SK-N-SH (cell line): ENCODE measurements at regions not wholly inside any gene's neighbourhood (a gene's known extent, or its start where the extent isn't known, plus 50 kb on each side); places are given as distances from the start of the nearest gene placed in this dataset.

Source experiments
- CTCF ChIA-PET: fragments of 300-600, 350-600 bp; formaldehyde crosslinking; extraction: SDS; loops from one replicate; lab custom pipeline; 2021; lab: Yijun Ruan, JAX
- POLR2A ChIA-PET: fragments of 350-600 bp; sonication (Branson Sonifier 250); formaldehyde crosslinking; extraction: SDS; loops from one replicate; lab custom pipeline; 2020; ENCODE audit warnings: antibody characterized with exemption, inconsistent platforms; lab: Yijun Ruan, JAX
- DNase-seq: peaks from one replicate; pipeline ENCODE4 v3.0.0; 2012
- H2AFZ ChIP-seq: fragments of 200-600 bp; sonication (generic); 2 replicates; pipeline ENCODE4 v1.8.1; 2016; ENCODE audit warnings: antibody characterized with exemption, mild to moderate bottlenecking, low read depth
- H3F3A ChIP-seq: fragments of 200-600 bp; sonication (generic); replicated peaks from 2 replicates; pipeline ENCODE3; 2016; ENCODE audit warnings: antibody characterized with exemption, mild to moderate bottlenecking; ENCODE audit not compliant: insufficient read depth
- H3K27ac ChIP-seq, 2 experiments: fragments of 200-500 bp in 1 of 2; fragments of 200-600 bp in 1 of 2; sonication (Bioruptor generic) in 1 of 2; sonication (generic), shearing (Covaris generic) in 1 of 2; 2 replicates each; pipeline versions ENCODE4 v1.5.1 to v1.6.1; 2014 to 2016; ENCODE audit warnings: low read depth in 2 of 2, inconsistent platforms in 1 of 2, low read length in 1 of 2, mild to moderate bottlenecking in 1 of 2, mixed read lengths in 1 of 2
- H3K27me3 ChIP-seq: fragments of 200-600 bp; sonication (generic), shearing (Covaris generic); 2 replicates; pipeline ENCODE4 v1.6.1; 2016; ENCODE audit warnings: mixed run types; ENCODE audit not compliant: insufficient read depth
- H3K36me3 ChIP-seq, 2 experiments: fragments of 200-500 bp in 1 of 2; fragments of 200-600 bp in 1 of 2; sonication (Bioruptor generic) in 1 of 2; sonication (generic) in 1 of 2; replicated peaks in 1 of 2; 2 replicates each; pipeline versions ENCODE3 to v1.5.1; 2014 to 2016; ENCODE audit warnings: low read length in 1 of 2, mild to moderate bottlenecking in 1 of 2; ENCODE audit not compliant: insufficient read depth in 2 of 2, control insufficient read depth in 1 of 2
- H3K4me1 ChIP-seq, 2 experiments: fragments of 200-500 bp in 1 of 2; fragments of 200-600 bp in 1 of 2; sonication (Bioruptor generic) in 1 of 2; sonication (generic), shearing (Covaris generic) in 1 of 2; 2 replicates each; pipeline versions ENCODE4 v1.5.1 to v1.6.1; 2014 to 2016; ENCODE audit warnings: low read depth in 1 of 2, low read length in 1 of 2, mixed run types in 1 of 2; ENCODE audit not compliant: insufficient read depth in 2 of 2, control insufficient read depth in 1 of 2
- H3K4me2 ChIP-seq: fragments of 200-600 bp; sonication (generic), shearing (Covaris generic); 2 replicates; pipeline ENCODE4 v1.6.1; 2017; ENCODE audit warnings: mixed run types
- H3K4me3 ChIP-seq, 2 experiments: fragments of 200-500 bp in 1 of 2; fragments of 200-600 bp in 1 of 2; sonication (Bioruptor generic) in 1 of 2; sonication (generic), shearing (Covaris generic) in 1 of 2; 2 replicates each; pipeline versions ENCODE4 v1.5.1 to v1.8.1; 2014 to 2016; ENCODE audit warnings: low read depth in 2 of 2, inconsistent platforms in 1 of 2, low read length in 1 of 2, mild to moderate bottlenecking in 1 of 2, mixed read lengths in 1 of 2, moderate library complexity in 1 of 2
- H3K79me2 ChIP-seq: fragments of 200-600 bp; sonication (generic); 2 replicates; pipeline ENCODE4 v1.8.1; 2017; ENCODE audit warnings: mild to moderate bottlenecking; ENCODE audit not compliant: insufficient read depth
- H3K9ac ChIP-seq: fragments of 200-600 bp; sonication (generic); 2 replicates; pipeline ENCODE4 v1.6.1; 2017; ENCODE audit warnings: mixed run types
- H3K9me2 ChIP-seq: fragments of 200-600 bp; sonication (generic); 2 replicates; pipeline ENCODE4 v1.6.1; 2017; ENCODE audit warnings: mixed run types
- H3K9me3 ChIP-seq: fragments of 200-600 bp; sonication (generic); 2 replicates; pipeline ENCODE4 v1.6.1; 2017; ENCODE audit warnings: mixed run types, mild to moderate bottlenecking, moderate library complexity
- H4K20me1 ChIP-seq: fragments of 200-600 bp; sonication (generic); 2 replicates; pipeline ENCODE4 v1.6.1; 2017; ENCODE audit warnings: mild to moderate bottlenecking, mixed run types; ENCODE audit not compliant: insufficient read depth
- CHD2 ChIP-seq: fragments of 150-350 bp; IDR thresholded peaks from 2 replicates; pipeline ENCODE4 v1.6.1; 2018; ENCODE audit warnings: low read length; ENCODE audit not compliant: partially characterized antibody
- EP300 ChIP-seq, 2 experiments: IDR thresholded peaks; 2 replicates each; pipeline versions ENCODE4 v1.4.0 to v1.6.1; 2012; ENCODE audit warnings: borderline replicate concordance in 1 of 2, low read depth in 1 of 2, low read length in 1 of 2
- FOXM1 ChIP-seq: IDR thresholded peaks from 2 replicates; pipeline ENCODE4 v1.4.0; 2012; ENCODE audit warnings: low read depth, mild to moderate bottlenecking
- GABPA ChIP-seq: IDR thresholded peaks from 2 replicates; pipeline ENCODE4 v1.4.0; 2012; ENCODE audit warnings: low read depth, mild to moderate bottlenecking
- JUND ChIP-seq: IDR thresholded peaks from 2 replicates; pipeline ENCODE4 v1.4.0; 2012
- MEF2A ChIP-seq: IDR thresholded peaks from 2 replicates; pipeline ENCODE4 v1.4.0; 2012; ENCODE audit warnings: low read depth, borderline replicate concordance
- RFX5 ChIP-seq: IDR thresholded peaks from 2 replicates; pipeline ENCODE4 v1.6.1; 2012; ENCODE audit warnings: mild to moderate bottlenecking, improper control_type of control experiment, low read length
- RXRA ChIP-seq: IDR thresholded peaks from 2 replicates; pipeline ENCODE4 v1.4.0; 2012; ENCODE audit warnings: low read depth, mild to moderate bottlenecking, borderline replicate concordance
- SIN3A ChIP-seq: IDR thresholded peaks from 2 replicates; pipeline ENCODE4 v1.6.1; 2012; ENCODE audit warnings: low read depth, mild to moderate bottlenecking, low read length, moderate library complexity, borderline replicate concordance
- TAF1 ChIP-seq: IDR thresholded peaks from 2 replicates; pipeline ENCODE4 v1.6.1; 2012; ENCODE audit warnings: low read depth, mild to moderate bottlenecking, low read length, moderate library complexity, borderline replicate concordance
- TCF12 ChIP-seq: IDR thresholded peaks from 2 replicates; pipeline ENCODE4 v1.4.0; 2012
- TEAD4 ChIP-seq: IDR thresholded peaks from 2 replicates; pipeline ENCODE4 v1.4.0; 2012; ENCODE audit warnings: mild to moderate bottlenecking, borderline replicate concordance; ENCODE audit not compliant: insufficient read depth
- YY1 ChIP-seq: IDR thresholded peaks from 2 replicates; pipeline ENCODE4 v1.4.0; 2012; ENCODE audit warnings: low read depth, mild to moderate bottlenecking
- WGBS: methylation state at CpG from one replicate; pipeline ENCODE4 v1.1.6; 2017; ENCODE audit warnings: low lambda C conversion rate; 5-methylcytosine and 5-hydroxymethylcytosine counted together
- TF ChIP-seq, protein P1 (sequence below): IDR thresholded peaks from 2 replicates; pipeline ENCODE4; 2012
- TF ChIP-seq, protein P2 (sequence below): IDR thresholded peaks from 2 replicates; pipeline ENCODE4 v1.4.0; 2012; ENCODE audit warnings: low read depth
- TF ChIP-seq, protein P3 (sequence below): fragments of 200-600 bp; sonication (generic); IDR thresholded peaks from 2 replicates; pipeline ENCODE4 v1.6.1; 2017; ENCODE audit warnings: antibody characterized with exemption, mild to moderate bottlenecking, moderate library complexity
- TF ChIP-seq, protein P4 (sequence below): fragments of 150-350 bp; IDR thresholded peaks from 2 replicates; pipeline ENCODE4 v1.6.1; 2017; ENCODE audit warnings: antibody characterized with exemption, low read length, low read depth, borderline replicate concordance
- TF ChIP-seq, protein P5 (sequence below): IDR thresholded peaks from 2 replicates; pipeline ENCODE4 v1.4.0; 2012; ENCODE audit warnings: low read depth, borderline replicate concordance
- TF ChIP-seq, protein P6 (sequence below): IDR thresholded peaks from 2 replicates; pipeline ENCODE4 v1.4.0; 2012; ENCODE audit warnings: low read depth, borderline replicate concordance

DNA sequence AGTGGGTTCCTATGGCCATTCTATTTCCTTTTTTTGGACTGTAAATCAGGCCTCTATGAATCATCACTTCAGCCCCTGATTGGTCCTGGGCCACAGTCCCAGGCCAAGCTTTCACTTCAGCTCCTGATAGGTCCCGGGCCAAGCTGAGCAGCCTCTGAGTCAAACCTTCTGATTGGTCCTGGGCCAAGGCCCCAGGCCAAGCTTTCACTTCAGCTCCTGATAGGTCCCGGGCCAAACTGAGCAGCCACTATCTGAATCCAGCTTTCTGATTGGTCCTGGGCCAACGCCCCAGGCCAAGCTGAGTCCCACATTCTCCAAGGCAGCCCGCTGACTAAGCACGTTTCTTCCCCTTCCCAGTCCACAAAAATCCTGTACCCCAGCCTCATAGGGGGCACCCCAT is 1972.9 kb upstream of the ACO1 start:
- DNase-seq: no peak

DNA sequence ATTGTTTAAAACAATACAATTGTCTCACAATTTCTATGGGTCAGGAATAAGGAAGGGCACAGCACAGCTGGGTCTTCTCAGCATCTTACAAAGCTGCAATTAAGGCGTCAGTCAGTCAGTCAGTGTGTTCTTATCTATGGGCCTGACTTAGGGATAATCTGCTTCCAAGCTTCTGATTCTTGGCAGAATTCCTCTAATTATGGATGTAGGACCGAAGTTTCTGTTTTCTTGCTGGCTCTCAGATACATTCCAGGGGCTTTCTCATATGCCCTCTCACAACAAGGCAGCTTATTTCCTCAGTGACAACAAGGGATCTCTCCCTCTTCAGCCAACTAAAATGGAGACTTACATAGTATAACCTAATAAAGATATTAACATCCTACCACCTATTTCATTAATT is 1925.3 kb upstream of the ACO1 start:
- CTCF ChIA-PET: no interaction called here
- Histone ChIP-seq H3K79me2 (no peaks in the 10 kb centered on the region), H4K20me1 (no peaks in the 10 kb centered on the region), H3K9ac (no peak overlapping the region), H3K36me3 (no peaks in the 10 kb centered on the region), H3K4me1 (no peaks in the 10 kb centered on the region), H3K9me3 (no peaks in the 10 kb centered on the region), H3K4me2 (no peak overlapping the region), H2AFZ (no peak overlapping the region; the same call in 1 of the 2 replicates), H3F3A (no peaks in the 10 kb centered on the region), H3K4me3 (no peak overlapping the region), H3K27me3 (no peaks in the 10 kb centered on the region), H3K27ac (no peak overlapping the region), H3K9me2 (no peaks in the 10 kb centered on the region)
- DNase-seq: no peak
- 50% methylated on average over 2 of the region's 2 CpGs for WGBS
- TF ChIP-seq TCF12 (no peak), JUND (no peak), EP300 (IDR thresholded peaks at IDR 0.05; ENCODE audit: borderline replicate concordance in 1 of 2, low read depth in 1 of 2, low read length in 1 of 2) (no peak), RXRA (no peak), MEF2A (no peak), TAF1 (no peak), YY1 (no peak), GABPA (no peak), FOXM1 (no peak)
- TF ChIP-seq, protein P1, sequence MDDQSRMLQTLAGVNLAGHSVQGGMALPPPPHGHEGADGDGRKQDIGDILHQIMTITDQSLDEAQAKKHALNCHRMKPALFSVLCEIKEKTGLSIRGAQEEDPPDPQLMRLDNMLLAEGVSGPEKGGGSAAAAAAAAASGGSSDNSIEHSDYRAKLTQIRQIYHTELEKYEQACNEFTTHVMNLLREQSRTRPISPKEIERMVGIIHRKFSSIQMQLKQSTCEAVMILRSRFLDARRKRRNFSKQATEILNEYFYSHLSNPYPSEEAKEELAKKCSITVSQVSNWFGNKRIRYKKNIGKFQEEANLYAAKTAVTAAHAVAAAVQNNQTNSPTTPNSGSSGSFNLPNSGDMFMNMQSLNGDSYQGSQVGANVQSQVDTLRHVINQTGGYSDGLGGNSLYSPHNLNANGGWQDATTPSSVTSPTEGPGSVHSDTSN: no peak
- TF ChIP-seq, protein P2, sequence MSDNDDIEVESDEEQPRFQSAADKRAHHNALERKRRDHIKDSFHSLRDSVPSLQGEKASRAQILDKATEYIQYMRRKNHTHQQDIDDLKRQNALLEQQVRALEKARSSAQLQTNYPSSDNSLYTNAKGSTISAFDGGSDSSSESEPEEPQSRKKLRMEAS: no peak
- TF ChIP-seq, protein P3, sequence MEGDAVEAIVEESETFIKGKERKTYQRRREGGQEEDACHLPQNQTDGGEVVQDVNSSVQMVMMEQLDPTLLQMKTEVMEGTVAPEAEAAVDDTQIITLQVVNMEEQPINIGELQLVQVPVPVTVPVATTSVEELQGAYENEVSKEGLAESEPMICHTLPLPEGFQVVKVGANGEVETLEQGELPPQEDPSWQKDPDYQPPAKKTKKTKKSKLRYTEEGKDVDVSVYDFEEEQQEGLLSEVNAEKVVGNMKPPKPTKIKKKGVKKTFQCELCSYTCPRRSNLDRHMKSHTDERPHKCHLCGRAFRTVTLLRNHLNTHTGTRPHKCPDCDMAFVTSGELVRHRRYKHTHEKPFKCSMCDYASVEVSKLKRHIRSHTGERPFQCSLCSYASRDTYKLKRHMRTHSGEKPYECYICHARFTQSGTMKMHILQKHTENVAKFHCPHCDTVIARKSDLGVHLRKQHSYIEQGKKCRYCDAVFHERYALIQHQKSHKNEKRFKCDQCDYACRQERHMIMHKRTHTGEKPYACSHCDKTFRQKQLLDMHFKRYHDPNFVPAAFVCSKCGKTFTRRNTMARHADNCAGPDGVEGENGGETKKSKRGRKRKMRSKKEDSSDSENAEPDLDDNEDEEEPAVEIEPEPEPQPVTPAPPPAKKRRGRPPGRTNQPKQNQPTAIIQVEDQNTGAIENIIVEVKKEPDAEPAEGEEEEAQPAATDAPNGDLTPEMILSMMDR: no peak
- TF ChIP-seq, protein P4, sequence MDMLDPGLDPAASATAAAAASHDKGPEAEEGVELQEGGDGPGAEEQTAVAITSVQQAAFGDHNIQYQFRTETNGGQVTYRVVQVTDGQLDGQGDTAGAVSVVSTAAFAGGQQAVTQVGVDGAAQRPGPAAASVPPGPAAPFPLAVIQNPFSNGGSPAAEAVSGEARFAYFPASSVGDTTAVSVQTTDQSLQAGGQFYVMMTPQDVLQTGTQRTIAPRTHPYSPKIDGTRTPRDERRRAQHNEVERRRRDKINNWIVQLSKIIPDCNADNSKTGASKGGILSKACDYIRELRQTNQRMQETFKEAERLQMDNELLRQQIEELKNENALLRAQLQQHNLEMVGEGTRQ: no peak
- POLR2A ChIA-PET: no interaction called here

More for the DNA sequence above, 1972.9 kb upstream of the ACO1 start:
- Histone ChIP-seq H3K27ac (no peak overlapping the region), H3K4me2 (no peak overlapping the region), H3K9ac (no peak overlapping the region), H3K36me3 (peaks cover 0 to 4% of the 10 kb centered on the region in 2 experiments), H4K20me1 (no peaks in the 10 kb centered on the region), H3K27me3 (no peaks in the 10 kb centered on the region), H3K9me3 (0 out of 2 replicates have a peak, but pooled peaks cover 7% of the 10 kb centered on the region), H3K4me1 (no peaks in the 10 kb centered on the region), H3K9me2 (no peaks in the 10 kb centered on the region), H3F3A (no peaks in the 10 kb centered on the region), H2AFZ (no peak overlapping the region), H3K4me3 (no peak overlapping the region), H3K79me2 (no peaks in the 10 kb centered on the region)
- TF ChIP-seq, protein P5, sequence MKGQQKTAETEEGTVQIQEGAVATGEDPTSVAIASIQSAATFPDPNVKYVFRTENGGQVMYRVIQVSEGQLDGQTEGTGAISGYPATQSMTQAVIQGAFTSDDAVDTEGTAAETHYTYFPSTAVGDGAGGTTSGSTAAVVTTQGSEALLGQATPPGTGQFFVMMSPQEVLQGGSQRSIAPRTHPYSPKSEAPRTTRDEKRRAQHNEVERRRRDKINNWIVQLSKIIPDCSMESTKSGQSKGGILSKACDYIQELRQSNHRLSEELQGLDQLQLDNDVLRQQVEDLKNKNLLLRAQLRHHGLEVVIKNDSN: no peak
- TF ChIP-seq FOXM1 (no peak), GABPA (no peak), CHD2 (no peak), SIN3A (no peak), RXRA (no peak), JUND (no peak), RFX5 (no peak), TEAD4 (no peak)
- TF ChIP-seq, protein P6, sequence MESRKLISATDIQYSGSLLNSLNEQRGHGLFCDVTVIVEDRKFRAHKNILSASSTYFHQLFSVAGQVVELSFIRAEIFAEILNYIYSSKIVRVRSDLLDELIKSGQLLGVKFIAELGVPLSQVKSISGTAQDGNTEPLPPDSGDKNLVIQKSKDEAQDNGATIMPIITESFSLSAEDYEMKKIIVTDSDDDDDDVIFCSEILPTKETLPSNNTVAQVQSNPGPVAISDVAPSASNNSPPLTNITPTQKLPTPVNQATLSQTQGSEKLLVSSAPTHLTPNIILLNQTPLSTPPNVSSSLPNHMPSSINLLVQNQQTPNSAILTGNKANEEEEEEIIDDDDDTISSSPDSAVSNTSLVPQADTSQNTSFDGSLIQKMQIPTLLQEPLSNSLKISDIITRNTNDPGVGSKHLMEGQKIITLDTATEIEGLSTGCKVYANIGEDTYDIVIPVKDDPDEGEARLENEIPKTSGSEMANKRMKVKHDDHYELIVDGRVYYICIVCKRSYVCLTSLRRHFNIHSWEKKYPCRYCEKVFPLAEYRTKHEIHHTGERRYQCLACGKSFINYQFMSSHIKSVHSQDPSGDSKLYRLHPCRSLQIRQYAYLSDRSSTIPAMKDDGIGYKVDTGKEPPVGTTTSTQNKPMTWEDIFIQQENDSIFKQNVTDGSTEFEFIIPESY: no peak
- ChIA-PET CTCF (no interaction called here), POLR2A (no interaction called here)
- 88% methylated on average over 5 of the region's 5 CpGs for WGBS
